Panc1 (cell line): ENCODE measurements at regions not wholly inside any gene's neighbourhood (a gene's known extent, or its start where the extent isn't known, plus 50 kb on each side); places are given as distances from the start of the nearest gene placed in this dataset.

Source experiments
- CTCF ChIP-seq: fragments of 450-650 bp; IDR thresholded peaks from 2 replicates; pipeline ENCODE4 v1.5.1; 2017; ENCODE audit warnings: mild to moderate bottlenecking
- POLR2AphosphoS5 ChIP-seq: IDR thresholded peaks from 2 replicates; pipeline ENCODE4 v1.6.1; 2012; ENCODE audit warnings: mild to moderate bottlenecking, low read depth, low read length, moderate library complexity
- REST ChIP-seq, 2 experiments: IDR thresholded peaks; 2 replicates each; pipeline ENCODE4 v1.6.1; 2011 to 2012; ENCODE audit warnings: low read depth in 2 of 2, control low read depth in 1 of 2, low read length in 1 of 2, mild to moderate bottlenecking in 1 of 2, moderate library complexity in 1 of 2; ENCODE audit not compliant: insufficient read depth in 1 of 2
- SIN3A ChIP-seq: IDR thresholded peaks from 2 replicates; pipeline ENCODE4 v1.6.1; 2012; ENCODE audit warnings: low read depth, mild to moderate bottlenecking, low read length, moderate library complexity, borderline replicate concordance; ENCODE audit not compliant: insufficient read depth

GRCh38 chr1:98188774-98189173 lies 267.9 kb upstream of the DPYD start:
- TF ChIP-seq POLR2AphosphoS5 (no peak), CTCF (no peak), REST (IDR thresholded peaks at IDR 0.05; ENCODE audit: insufficient read depth in 1 of 2, low read depth in 2 of 2, low read length in 1 of 2) (no peak), SIN3A (no peak)
